HCT116 (cell line): ENCODE measurements at regions not wholly inside any gene's neighbourhood (a gene's known extent, or its start where the extent isn't known, plus 50 kb on each side); places are given as distances from the start of the nearest gene placed in this dataset.

Source experiments
- ATAC-seq: fragments of 200-7000 bp; cut with Tn5 transposase; 2 replicates; pipeline ENCODE4 v1.9.1; 2020; ENCODE audit warnings: mild to moderate bottlenecking, moderate library complexity
- BruUV-seq: library from RNA; stranded (reverse); fragments of 400-500 nt; replicated peaks from 2 replicates; lab custom pipeline; 2021; lab: Mats Ljungman, UMichigan
- CTCF ChIA-PET: fragments of 300-600 bp; sonication (Branson Sonifier 250); formaldehyde crosslinking; loops from one replicate; lab custom pipeline; 2021; ENCODE audit warnings: antibody characterized with exemption; lab: Charles Lee
- POLR2A ChIA-PET: fragments of 300-600, 350-600 bp; sonication (Branson Sonifier 250); formaldehyde crosslinking; loops from one replicate; lab custom pipeline; 2021; ENCODE audit warnings: antibody characterized with exemption; lab: Charles Lee
- RAD21 ChIA-PET, 2 experiments: fragments of 300-600 bp; sonication (Branson Sonifier 250); formaldehyde crosslinking; loops; one replicate each; lab custom pipeline; 2023; ENCODE audit warnings: low total read pairs in 2 of 2; ENCODE audit not compliant: uncharacterized antibody in 2 of 2, unreplicated experiment in 2 of 2, low non-redundant PET in 1 of 2; lab: Charles Lee
- DNase-seq: peaks from one replicate; pipeline ENCODE4 v3.0.0-alpha.2; 2010; ENCODE audit warnings: low read depth, low spot score
- H2AFZ ChIP-seq: fragments of 200-600 bp; shearing (Covaris generic), sonication (generic); 2 replicates; pipeline ENCODE4 v1.6.1; 2017; ENCODE audit warnings: low read depth, mixed run types, mixed read lengths, antibody characterized with exemption, low read length; ENCODE audit not compliant: poor library complexity, severe bottlenecking
- H3K27ac ChIP-seq: 2 replicates; pipeline ENCODE4 v1.5.1; 2012; ENCODE audit warnings: low read depth, low read length
- H3K27me3 ChIP-seq: fragments of 200-600 bp; sonication (generic); 2 replicates; pipeline ENCODE4 v1.6.1; 2016; ENCODE audit warnings: mixed run types, low read length, mixed read lengths; ENCODE audit not compliant: insufficient read depth
- H3K36me3 ChIP-seq, 2 experiments: fragments of 200-500 bp in 1 of 2; fragments of 200-600 bp in 1 of 2; sonication (Bioruptor generic) in 1 of 2; sonication (generic) in 1 of 2; 2 replicates each; pipeline versions ENCODE4 v1.5.1 to v1.6.1; 2014 to 2016; ENCODE audit warnings: low read length in 2 of 2, inconsistent platforms in 1 of 2, mixed read lengths in 1 of 2, mixed run types in 1 of 2; ENCODE audit not compliant: insufficient read depth in 2 of 2, control insufficient read depth in 1 of 2
- H3K4me1 ChIP-seq, 2 experiments: fragments of 200-600 bp in 1 of 2; sonication (generic) in 1 of 2; 2 replicates each; pipeline versions ENCODE4 v1.5.1 to v1.6.1; 2012 to 2017; ENCODE audit warnings: low read length in 2 of 2, inconsistent platforms in 1 of 2, mild to moderate bottlenecking in 1 of 2, mixed read lengths in 1 of 2, mixed run types in 1 of 2, moderate library complexity in 1 of 2; ENCODE audit not compliant: insufficient read depth in 2 of 2, control insufficient read depth in 1 of 2
- H3K4me2 ChIP-seq: fragments of 200-600 bp; sonication (generic); 2 replicates; pipeline ENCODE4 v1.6.1; 2017; ENCODE audit warnings: mixed run types, low read length, mixed read lengths
- H3K4me3 ChIP-seq, 2 experiments: fragments of 200-600 bp in 1 of 2; sonication (generic) in 1 of 2; replicated peaks in 1 of 2; 2 replicates each; pipeline ENCODE4 v1.5.1; 2011 to 2016; ENCODE audit warnings: low read length in 2 of 2, control low read depth in 1 of 2, low read depth in 1 of 2, mild to moderate bottlenecking in 1 of 2, mixed read lengths in 1 of 2, mixed run types in 1 of 2
- H3K79me2 ChIP-seq: fragments of 200-600 bp; sonication (generic); 2 replicates; pipeline ENCODE4 v1.6.1; 2017; ENCODE audit warnings: mild to moderate bottlenecking, mixed run types, low read length, moderate library complexity, mixed read lengths; ENCODE audit not compliant: insufficient read depth
- H3K9ac ChIP-seq: fragments of 200-600 bp; sonication (generic); 2 replicates; pipeline ENCODE4 v1.6.1; 2016; ENCODE audit warnings: low read length, mixed read lengths
- H3K9me2 ChIP-seq: fragments of 200-600 bp; sonication (generic), shearing (Covaris generic); 2 replicates; pipeline ENCODE4 v1.6.1; 2017; ENCODE audit warnings: mixed run types, mild to moderate bottlenecking, moderate library complexity; ENCODE audit not compliant: insufficient read depth
- H3K9me3 ChIP-seq, 2 experiments: fragments of 200-500 bp in 1 of 2; fragments of 200-600 bp in 1 of 2; sonication (Bioruptor generic) in 1 of 2; sonication (generic) in 1 of 2; 2 replicates each; pipeline ENCODE4 v1.6.1; 2014 to 2017; ENCODE audit warnings: low read length in 2 of 2, mixed read lengths in 2 of 2, inconsistent platforms in 1 of 2, low read depth in 1 of 2, mild to moderate bottlenecking in 1 of 2, mixed run types in 1 of 2, moderate library complexity in 1 of 2; ENCODE audit not compliant: control insufficient read depth in 1 of 2, insufficient read depth in 1 of 2
- H4K20me1 ChIP-seq: fragments of 200-600 bp; sonication (generic), shearing (Covaris generic); 2 replicates; pipeline ENCODE4 v1.6.1; 2017; ENCODE audit warnings: mixed run types, mild to moderate bottlenecking, moderate library complexity; ENCODE audit not compliant: insufficient read depth
- EGR1 ChIP-seq: IDR thresholded peaks from 2 replicates; pipeline ENCODE4 v1.6.1; 2012; ENCODE audit warnings: low read depth
- ELF1 ChIP-seq: IDR thresholded peaks from 2 replicates; pipeline ENCODE4 v1.6.1; 2012; ENCODE audit warnings: low read depth, borderline replicate concordance
- EZH2 ChIP-seq: fragments of 200-600 bp; sonication (generic); IDR thresholded peaks from 2 replicates; pipeline ENCODE4 v1.6.1; 2017; ENCODE audit warnings: antibody characterized with exemption, mixed run types
- EZH2phosphoT487 ChIP-seq: fragments of 200-600 bp; IDR thresholded peaks from 2 replicates; pipeline ENCODE4 v1.6.1; 2018; ENCODE audit warnings: antibody characterized with exemption, borderline replicate concordance
- FOSL1 ChIP-seq: IDR thresholded peaks from 2 replicates; pipeline ENCODE4 v1.6.1; 2012; ENCODE audit warnings: low read depth
- JUND ChIP-seq: IDR thresholded peaks from 2 replicates; pipeline ENCODE4 v1.6.1; 2012
- POLR2A ChIP-seq: IDR thresholded peaks from 2 replicates; pipeline ENCODE4 v1.7.0; 2011; ENCODE audit warnings: borderline replicate concordance; ENCODE audit not compliant: insufficient read depth, insufficient read length; ENCODE audit errors: extremely low read depth
- POLR2AphosphoS5 ChIP-seq: IDR thresholded peaks from 2 replicates; pipeline ENCODE4 v1.6.1; 2011; ENCODE audit warnings: mild to moderate bottlenecking, low read depth, low read length, moderate library complexity
- RAD21 ChIP-seq: IDR thresholded peaks from 2 replicates; pipeline ENCODE4 v1.6.1; 2012; ENCODE audit warnings: low read depth, mild to moderate bottlenecking
- SIN3A ChIP-seq: IDR thresholded peaks from 2 replicates; pipeline ENCODE4 v1.6.1; 2012; ENCODE audit warnings: low read depth
- SP1 ChIP-seq: IDR thresholded peaks from 2 replicates; pipeline ENCODE4 v1.6.1; 2012; ENCODE audit warnings: low read depth
- SRF ChIP-seq: IDR thresholded peaks from 2 replicates; pipeline ENCODE4 v1.6.1; 2012; ENCODE audit warnings: low read depth
- TCF7L2 ChIP-seq: IDR thresholded peaks from 2 replicates; pipeline ENCODE4 v1.7.0; 2011; ENCODE audit warnings: borderline replicate concordance, inconsistent platforms; ENCODE audit not compliant: insufficient read depth, insufficient read length; ENCODE audit errors: extremely low read depth
- YY1 ChIP-seq: IDR thresholded peaks from 2 replicates; pipeline ENCODE4 v1.6.1; 2011; ENCODE audit warnings: low read length, low read depth, moderate library complexity, mild to moderate bottlenecking; ENCODE audit not compliant: insufficient replicate concordance; ENCODE audit errors: extremely low read depth
- ZBTB33 ChIP-seq: IDR thresholded peaks from 2 replicates; pipeline ENCODE4 v1.6.1; 2011; ENCODE audit warnings: mild to moderate bottlenecking, low read length, moderate library complexity; ENCODE audit not compliant: insufficient replicate concordance; ENCODE audit errors: extremely low read depth
- ZFX ChIP-seq: fragments of 450-650 bp; IDR thresholded peaks from 2 replicates; pipeline ENCODE4 v1.6.1; 2017
- ZNF274 ChIP-seq: fragments of 200-500 bp; sonication (Bioruptor generic); IDR thresholded peaks from 2 replicates; pipeline ENCODE4 v1.6.1; 2014; ENCODE audit warnings: mild to moderate bottlenecking, low read depth, low read length, inconsistent platforms
- intact Hi-C: fragments of 100-400 bp; cut with micrococcal nuclease; formaldehyde crosslinking; loops from 2 replicates; pipeline ENCODE4 v1.10.0; 2022
- TF ChIP-seq, protein P1 (sequence below): IDR thresholded peaks from 2 replicates; pipeline ENCODE4 v1.6.1; 2012; ENCODE audit warnings: low read depth
- TF ChIP-seq, protein P2 (sequence below): IDR thresholded peaks from 2 replicates; pipeline ENCODE4 v1.6.1; 2012

DNA sequence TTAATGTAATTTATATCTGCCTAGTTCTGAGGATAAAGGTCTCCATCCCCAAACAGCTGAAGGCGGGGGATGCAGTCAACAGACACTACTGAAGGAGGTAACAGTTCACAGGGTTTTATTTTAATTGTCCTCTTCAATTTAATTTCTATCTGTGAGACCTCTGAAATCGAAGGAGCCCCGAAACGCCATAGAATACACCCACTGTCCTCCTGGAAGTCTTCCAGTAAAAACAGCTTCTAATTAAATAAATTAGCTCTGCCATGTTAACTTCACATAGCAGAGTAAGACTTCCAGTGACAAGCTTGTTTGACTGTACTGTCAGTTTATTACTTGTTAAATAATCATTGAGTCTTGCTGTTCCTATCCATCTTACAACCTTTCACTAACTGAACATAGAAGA lies 193.5 kb downstream of the SEC61B start (continued):
- no peak for TF ChIP-seq EZH2

DNA sequence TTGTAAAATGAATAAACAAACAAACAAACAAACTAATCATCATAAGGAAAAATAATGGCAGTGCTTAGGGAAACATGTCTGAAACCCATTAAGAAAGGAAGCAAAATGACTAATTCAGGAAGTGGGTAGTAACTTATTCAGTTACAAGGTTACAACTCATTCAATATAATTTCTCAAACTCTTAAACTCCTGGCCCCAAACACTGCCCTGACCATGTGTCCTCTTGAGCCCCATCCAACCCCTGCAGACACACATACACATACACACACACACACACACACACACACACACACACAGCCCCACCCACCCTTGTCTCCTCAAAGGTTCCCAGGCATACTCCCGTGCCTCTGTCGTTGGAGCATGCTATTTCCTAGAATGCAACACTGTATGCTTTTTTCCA lies 193.9 kb downstream of the SEC61B start:
- Histone ChIP-seq H3K9ac (no peak overlapping the region), H4K20me1 (no peaks in the 10 kb centered on the region), H3K9me2 (no peaks in the 10 kb centered on the region), H3K27me3 (no peaks in the 10 kb centered on the region), H3K4me1 (peaks cover 0 to 4% of the 10 kb centered on the region in 2 experiments; a peak in 1 of 4 replicates), H3K79me2 (no peaks in the 10 kb centered on the region), H3K36me3 (no peaks in the 10 kb centered on the region), H3K4me3 (no peak overlapping the region), H3K9me3 (no peaks in the 10 kb centered on the region), H3K27ac (no peak overlapping the region), H2AFZ (no peak overlapping the region), H3K4me2 (no peak overlapping the region)
- ATAC-seq (no peak), DNase-seq (no peak)
- intact Hi-C loops, result no loop called here
- POLR2A ChIA-PET, result no interaction called here
- RAD21 ChIA-PET, result no interaction called here
- no TSS peak for BruUV-seq
- CTCF ChIA-PET, result no interaction called here
- TF ChIP-seq TCF7L2, result no peak
- TF ChIP-seq ZFX, result no peak
- no peak for TF ChIP-seq EZH2phosphoT487
- no peak for TF ChIP-seq RAD21
- no peak for TF ChIP-seq FOSL1
- TF ChIP-seq POLR2AphosphoS5, result no peak
- no peak for TF ChIP-seq SIN3A
- no peak for TF ChIP-seq EGR1
- TF ChIP-seq SRF, result no peak
- no peak for TF ChIP-seq SP1
- TF ChIP-seq ZNF274, result no peak
- TF ChIP-seq JUND, result no peak
- TF ChIP-seq YY1, result no peak
- TF ChIP-seq ELF1, result no peak
- TF ChIP-seq ZBTB33, result no peak
- no peak for TF ChIP-seq POLR2A
- TF ChIP-seq, protein P1, sequence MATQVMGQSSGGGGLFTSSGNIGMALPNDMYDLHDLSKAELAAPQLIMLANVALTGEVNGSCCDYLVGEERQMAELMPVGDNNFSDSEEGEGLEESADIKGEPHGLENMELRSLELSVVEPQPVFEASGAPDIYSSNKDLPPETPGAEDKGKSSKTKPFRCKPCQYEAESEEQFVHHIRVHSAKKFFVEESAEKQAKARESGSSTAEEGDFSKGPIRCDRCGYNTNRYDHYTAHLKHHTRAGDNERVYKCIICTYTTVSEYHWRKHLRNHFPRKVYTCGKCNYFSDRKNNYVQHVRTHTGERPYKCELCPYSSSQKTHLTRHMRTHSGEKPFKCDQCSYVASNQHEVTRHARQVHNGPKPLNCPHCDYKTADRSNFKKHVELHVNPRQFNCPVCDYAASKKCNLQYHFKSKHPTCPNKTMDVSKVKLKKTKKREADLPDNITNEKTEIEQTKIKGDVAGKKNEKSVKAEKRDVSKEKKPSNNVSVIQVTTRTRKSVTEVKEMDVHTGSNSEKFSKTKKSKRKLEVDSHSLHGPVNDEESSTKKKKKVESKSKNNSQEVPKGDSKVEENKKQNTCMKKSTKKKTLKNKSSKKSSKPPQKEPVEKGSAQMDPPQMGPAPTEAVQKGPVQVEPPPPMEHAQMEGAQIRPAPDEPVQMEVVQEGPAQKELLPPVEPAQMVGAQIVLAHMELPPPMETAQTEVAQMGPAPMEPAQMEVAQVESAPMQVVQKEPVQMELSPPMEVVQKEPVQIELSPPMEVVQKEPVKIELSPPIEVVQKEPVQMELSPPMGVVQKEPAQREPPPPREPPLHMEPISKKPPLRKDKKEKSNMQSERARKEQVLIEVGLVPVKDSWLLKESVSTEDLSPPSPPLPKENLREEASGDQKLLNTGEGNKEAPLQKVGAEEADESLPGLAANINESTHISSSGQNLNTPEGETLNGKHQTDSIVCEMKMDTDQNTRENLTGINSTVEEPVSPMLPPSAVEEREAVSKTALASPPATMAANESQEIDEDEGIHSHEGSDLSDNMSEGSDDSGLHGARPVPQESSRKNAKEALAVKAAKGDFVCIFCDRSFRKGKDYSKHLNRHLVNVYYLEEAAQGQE, result no peak
- TF ChIP-seq, protein P2, sequence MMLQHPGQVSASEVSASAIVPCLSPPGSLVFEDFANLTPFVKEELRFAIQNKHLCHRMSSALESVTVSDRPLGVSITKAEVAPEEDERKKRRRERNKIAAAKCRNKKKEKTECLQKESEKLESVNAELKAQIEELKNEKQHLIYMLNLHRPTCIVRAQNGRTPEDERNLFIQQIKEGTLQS, result no peak
